ENCODE measurements at regions not wholly inside any gene's neighbourhood (a gene's known extent, or its start where the extent isn't known, plus 50 kb on each side); places are given as distances from the start of the nearest gene placed in this dataset.

GRCh38 chr13:92994056-92994455, 232.6 kb upstream of the GPC6 start (continued):
- TF ChIP-seq CBX8 (IDR thresholded peaks at IDR 0.05; ENCODE audit: borderline replicate concordance, low read depth, low read length) (no peak), MAX (IDR thresholded peaks at IDR 0.05) (no peak), PHF8 (conservative IDR thresholded peaks at IDR 0.05; ENCODE audit: low read depth, low read length) (no peak), RBBP5 (IDR thresholded peaks at IDR 0.05; ENCODE audit: borderline replicate concordance, low read depth, low read length) (no peak)
- TF ChIP-seq, protein P1, sequence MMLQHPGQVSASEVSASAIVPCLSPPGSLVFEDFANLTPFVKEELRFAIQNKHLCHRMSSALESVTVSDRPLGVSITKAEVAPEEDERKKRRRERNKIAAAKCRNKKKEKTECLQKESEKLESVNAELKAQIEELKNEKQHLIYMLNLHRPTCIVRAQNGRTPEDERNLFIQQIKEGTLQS (IDR thresholded peaks at IDR 0.05; ENCODE audit: insufficient read depth, low read depth, low read length): no peak
